Peyer's patch (tissue), 4 donors: ENCODE measurements at regions not wholly inside any gene's neighbourhood (a gene's known extent, or its start where the extent isn't known, plus 50 kb on each side); places are given as distances from the start of the nearest gene placed in this dataset.
"Not testable (repeated sequence)": the region's sequence is repeated elsewhere in the genome, so short reads cannot be mapped to it uniquely, and the experiment has no call there.

ENCODE experiments used
- DNase-seq, 3 donors: peaks; one replicate each; pipeline ENCODE4 v3.0.0-alpha.2; 2017 to 2019
- H3K27ac ChIP-seq, 4 donors: fragments of 200-600 bp; sonication (generic); one replicate each; pipeline ENCODE4 v1.5.1; 2016 to 2019
- H3K27me3 ChIP-seq, 2 donors: fragments of 200-600 bp; sonication (generic); one replicate each; pipeline ENCODE4 v1.5.1; 2019
- H3K36me3 ChIP-seq, 3 donors: fragments of 200-600 bp; sonication (generic); one replicate each; pipeline ENCODE4 v1.5.1; 2016 to 2019
- H3K4me1 ChIP-seq, 4 donors: fragments of 200-600 bp; sonication (generic); one replicate each; pipeline ENCODE4 v1.5.1; 2016 to 2019
- H3K4me3 ChIP-seq, 4 donors: fragments of 200-600 bp; sonication (generic); 1 replicate in 3 of 4; 2 replicates in 1 of 4; pipeline ENCODE4 v1.5.1; 2016 to 2019; ENCODE audit warnings: mild to moderate bottlenecking in 1 of 4
- H3K9me3 ChIP-seq, 4 donors: fragments of 200-600 bp; sonication (generic); one replicate each; pipeline ENCODE4 v1.5.1; 2016 to 2019; ENCODE audit warnings: mild to moderate bottlenecking in 1 of 4
- CTCF ChIP-seq, 6 experiments: fragments of 450-650 bp in 4 of 6; fragments of 200-600 bp in 2 of 6; sonication (generic) in 1 of 6; IDR thresholded peaks; one replicate each; pipeline ENCODE4 v1.5.1; 2017 to 2019; ENCODE audit warnings: antibody characterized with exemption in 6 of 6, mild to moderate bottlenecking in 3 of 6, moderate library complexity in 1 of 6
- POLR2A ChIP-seq, 2 donors: fragments of 450-650 bp; IDR thresholded peaks; one replicate each; pipeline ENCODE4 v1.5.1; 2017; ENCODE audit warnings: antibody characterized with exemption in 2 of 2, mild to moderate bottlenecking in 2 of 2, moderate library complexity in 2 of 2

- H3K4me1 ChIP-seq: no peaks in the 10 kb centered on the region
- H3K27ac ChIP-seq: no peak overlapping the region
- H3K9me3 ChIP-seq: no peaks in the 10 kb centered on the region
- no peaks in the 10 kb centered on the region for H3K27me3 ChIP-seq
- TF ChIP-seq POLR2A (IDR thresholded peaks at IDR 0.05) (no peak), CTCF (IDR thresholded peaks at IDR 0.05) (no peak)
- DNase-seq: no peak
- H3K4me3 ChIP-seq: no peak overlapping the region
- H3K36me3 ChIP-seq: no peaks in the 10 kb centered on the region
Observed at GRCh38 chr10:22833353-22833752, 94.5 kb upstream of the ARMC3 start.

- Histone ChIP-seq H3K4me3 (no peak overlapping the region), H3K27ac (no peak overlapping the region), H3K27me3 (no peaks in the 10 kb centered on the region), H3K9me3 (no peaks in the 10 kb centered on the region), H3K4me1 (no peaks in the 10 kb centered on the region), H3K36me3 (no peaks in the 10 kb centered on the region)
- no peak for TF ChIP-seq POLR2A (IDR thresholded peaks at IDR 0.05)
- no peak for TF ChIP-seq CTCF (IDR thresholded peaks at IDR 0.05)
- DNase-seq: no peak
Observed at GRCh38 chr10:22832851-22833250, 95.0 kb upstream of the ARMC3 start.

- TF ChIP-seq CTCF (IDR thresholded peaks at IDR 0.05): no peak
- no peak for TF ChIP-seq POLR2A (IDR thresholded peaks at IDR 0.05)
- no peak for DNase-seq
- no peak overlapping the region for H3K27ac ChIP-seq
- H3K4me3 ChIP-seq: no peak overlapping the region
- no peaks in the 10 kb centered on the region for H3K9me3 ChIP-seq
- no peaks in the 10 kb centered on the region for H3K4me1 ChIP-seq
- H3K36me3 ChIP-seq: no peaks in the 10 kb centered on the region
- H3K27me3 ChIP-seq: no peaks in the 10 kb centered on the region
Observed at GRCh38 chr10:22832066-22832602, 95.7 kb upstream of the ARMC3 start.

- DNase-seq: no peak
- H3K9me3 ChIP-seq: no peaks in the 10 kb centered on the region
- no peaks in the 10 kb centered on the region for H3K36me3 ChIP-seq
- TF ChIP-seq POLR2A (IDR thresholded peaks at IDR 0.05) (no peak), CTCF (IDR thresholded peaks at IDR 0.05) (no peak)
- H3K27me3 ChIP-seq: no peaks in the 10 kb centered on the region
- H3K4me1 ChIP-seq: no peaks in the 10 kb centered on the region
- H3K4me3 ChIP-seq: no peak overlapping the region
- H3K27ac ChIP-seq: no peak overlapping the region
Observed at GRCh38 chr10:22831586-22831985, 96.3 kb upstream of the ARMC3 start.

- not testable (repeated sequence) for DNase-seq, H3K27me3 ChIP-seq, H3K27ac ChIP-seq, H3K9me3 ChIP-seq, H3K4me3 ChIP-seq, H3K36me3 ChIP-seq, H3K4me1 ChIP-seq
Observed at GRCh38 chr10:22828712-22829111, 99.1 kb upstream of the ARMC3 start.

- Histone ChIP-seq H3K9me3 (no peaks in the 10 kb centered on the region), H3K27me3 (no peaks in the 10 kb centered on the region), H3K36me3 (no peaks in the 10 kb centered on the region), H3K4me1 (no peaks in the 10 kb centered on the region), H3K4me3 (no peak overlapping the region), H3K27ac (no peak overlapping the region)
- TF ChIP-seq POLR2A (IDR thresholded peaks at IDR 0.05) (no peak), CTCF (IDR thresholded peaks at IDR 0.05) (no peak)
- DNase-seq: no peak
Observed at GRCh38 chr10:22825841-22826240, 102.0 kb upstream of the ARMC3 start.
